GM23338 (cell line): ENCODE measurements at regions not wholly inside any gene's neighbourhood (a gene's known extent, or its start where the extent isn't known, plus 50 kb on each side); places are given as distances from the start of the nearest gene placed in this dataset.

ENCODE experiments used
- ATAC-seq: fragments of 200-7000 bp; cut with Tn5 transposase; 3 replicates; pipeline ENCODE4 v1.9.1; 2020
- DNase-seq: peaks from one replicate; pipeline ENCODE4 v3.0.0-alpha.2; 2015; ENCODE audit warnings: low spot score
- H2AFZ ChIP-seq: fragments of 200-600 bp; sonication (generic); 2 replicates; pipeline ENCODE4 v1.8.0; 2016; ENCODE audit warnings: antibody characterized with exemption, mild to moderate bottlenecking, moderate library complexity
- H3F3A ChIP-seq: fragments of 200-600 bp; sonication (generic); replicated peaks from 2 replicates; pipeline ENCODE4 v1.8.0; 2017; ENCODE audit warnings: antibody characterized with exemption, mixed run types, low read depth
- H3K27ac ChIP-seq: fragments of 200-600 bp; sonication (generic); 2 replicates; pipeline ENCODE4 v1.6.1; 2016; ENCODE audit warnings: low read depth
- H3K27me3 ChIP-seq: fragments of 200-600 bp; sonication (generic); 2 replicates; pipeline ENCODE4 v1.8.0; 2016; ENCODE audit warnings: mild to moderate bottlenecking, mixed run types, moderate library complexity; ENCODE audit not compliant: insufficient read depth
- H3K36me3 ChIP-seq: fragments of 200-600 bp; sonication (generic); 2 replicates; pipeline ENCODE4 v1.8.0; 2016; ENCODE audit warnings: mild to moderate bottlenecking; ENCODE audit not compliant: insufficient read depth
- H3K4me1 ChIP-seq: fragments of 200-600 bp; sonication (generic); 2 replicates; pipeline ENCODE4 v1.8.0; 2016; ENCODE audit warnings: mild to moderate bottlenecking, moderate library complexity; ENCODE audit not compliant: insufficient read depth
- H3K4me2 ChIP-seq: fragments of 200-600 bp; sonication (generic); 2 replicates; pipeline ENCODE4 v1.7.1; 2017; ENCODE audit warnings: mixed run types
- H3K4me3 ChIP-seq: fragments of 200-600 bp; sonication (generic); 2 replicates; pipeline ENCODE4 v1.6.1; 2016; ENCODE audit warnings: mixed run types
- H3K79me2 ChIP-seq: fragments of 200-600 bp; sonication (generic); replicated peaks from 2 replicates; pipeline ENCODE4 v1.8.0; 2017; ENCODE audit warnings: mild to moderate bottlenecking; ENCODE audit not compliant: insufficient read depth
- H3K9me2 ChIP-seq: fragments of 200-600 bp; sonication (generic); 2 replicates; pipeline ENCODE4 v1.8.0; 2017; ENCODE audit not compliant: insufficient read depth
- H4K20me1 ChIP-seq: fragments of 200-600 bp; sonication (generic); replicated peaks from 2 replicates; pipeline ENCODE4 v1.8.0; 2017; ENCODE audit warnings: mild to moderate bottlenecking; ENCODE audit not compliant: insufficient read depth
- H3K27ac Mint-ChIP-seq: 2 replicates; pipeline ENCODE4 v1.8.0; 2020; ENCODE audit warnings: inconsistent platforms, mild to moderate bottlenecking, moderate library complexity, mixed read lengths
- H3K27me3 Mint-ChIP-seq: 3 replicates; pipeline ENCODE4 v1.8.0; 2022; ENCODE audit warnings: low read depth, mild to moderate bottlenecking, moderate library complexity, mixed read lengths, inconsistent platforms; ENCODE audit not compliant: insufficient read depth, poor library complexity
- H3K36me3 Mint-ChIP-seq: 3 replicates; pipeline ENCODE4 v1.8.0; 2021; ENCODE audit warnings: low read depth, mild to moderate bottlenecking, inconsistent platforms, moderate library complexity, mixed read lengths
- H3K4me1 Mint-ChIP-seq: 3 replicates; pipeline ENCODE4 v1.8.0; 2020; ENCODE audit warnings: mild to moderate bottlenecking, inconsistent platforms, mixed read lengths
- H3K4me3 Mint-ChIP-seq: 3 replicates; pipeline ENCODE4 v1.8.0; 2021; ENCODE audit warnings: moderate library complexity, mild to moderate bottlenecking, inconsistent platforms, mixed read lengths
- H3K9me3 Mint-ChIP-seq: 3 replicates; pipeline ENCODE4 v1.8.0; 2020; ENCODE audit warnings: moderate library complexity, mild to moderate bottlenecking, inconsistent platforms, mixed read lengths
- CREB1 ChIP-seq: fragments of 250-450 bp; sonication (Bioruptor Pico); IDR thresholded peaks from 2 replicates; pipeline ENCODE4 v1.5.0; 2020; ENCODE audit warnings: low read depth, mild to moderate bottlenecking, moderate library complexity
- EZH2 ChIP-seq: fragments of 200-600 bp; sonication (generic); IDR thresholded peaks from one replicate; pipeline ENCODE4 v1.8.0; 2017; ENCODE audit warnings: antibody characterized with exemption, mild to moderate bottlenecking, low read depth; ENCODE audit not compliant: unreplicated experiment
- STAT1 ChIP-seq: IDR thresholded peaks from one replicate; pipeline ENCODE4 v1.6.1; 2016; ENCODE audit warnings: antibody characterized with exemption; ENCODE audit not compliant: unreplicated experiment
- ZNF114 ChIP-seq: fragments of 250-450 bp; sonication (Bioruptor Pico); IDR thresholded peaks from 2 replicates; pipeline ENCODE4 v1.5.0; 2020; ENCODE audit warnings: mild to moderate bottlenecking, moderate library complexity
- TF ChIP-seq, protein P1 (sequence below): IDR thresholded peaks from 2 replicates; pipeline ENCODE4 v1.6.1; 2016; ENCODE audit warnings: antibody characterized with exemption

DNA sequence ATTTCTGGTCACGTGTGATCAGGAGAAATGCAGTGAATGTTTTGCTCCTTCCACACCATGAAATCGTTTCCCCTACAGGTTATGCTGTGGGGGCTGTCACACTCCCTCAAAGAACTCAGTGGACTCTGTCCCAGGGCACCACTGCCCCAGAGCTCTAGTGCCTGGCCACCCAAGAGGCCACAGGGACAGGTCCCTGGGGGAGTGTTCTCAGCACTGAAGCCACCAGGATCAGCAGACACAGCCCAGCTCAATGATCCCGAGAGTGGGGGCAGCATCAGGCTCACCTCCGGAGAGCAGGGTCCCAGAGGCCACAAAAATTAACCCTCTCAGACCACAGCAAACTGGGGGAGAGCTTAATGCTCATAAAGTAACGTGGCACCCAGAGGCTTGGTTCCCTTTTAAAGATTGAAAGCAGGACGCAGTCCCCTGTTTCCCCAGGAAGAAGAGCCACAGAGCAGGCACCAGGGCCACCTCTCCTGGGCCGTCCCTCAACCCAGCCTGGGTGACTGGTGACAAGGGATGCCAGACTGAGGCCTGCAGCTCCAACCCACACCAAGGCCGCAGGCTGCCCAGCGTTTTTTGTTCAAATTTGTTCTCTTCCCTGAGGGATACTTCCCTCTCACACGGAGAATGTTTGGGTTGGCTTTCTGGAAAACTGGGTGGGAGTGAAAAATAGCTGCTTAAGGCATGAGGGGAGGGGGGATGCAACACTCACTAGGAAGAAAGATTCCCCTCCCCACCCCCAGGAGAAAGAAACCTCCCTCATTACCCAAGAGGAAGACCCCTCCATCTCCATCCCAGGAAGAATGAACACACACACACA, 123.3 kb upstream of the IGF1R start:
- ATAC-seq (peak; percentile 36), DNase-seq (no peak)
- Histone ChIP-seq H3K4me1 (peaks cover 14% of the 10 kb centered on the region), H3K9me2 (no peaks in the 10 kb centered on the region), H3K27me3 (no peaks in the 10 kb centered on the region), H2AFZ (peak overlapping the region; percentile 88), H4K20me1 (no peaks in the 10 kb centered on the region), H3K79me2 (no peaks in the 10 kb centered on the region), H3F3A (no peaks in the 10 kb centered on the region), H3K4me2 (peak overlapping the region; percentile 46), H3K27ac (no peak overlapping the region), H3K36me3 (no peaks in the 10 kb centered on the region), H3K4me3 (no peak overlapping the region; the same call in 1 of the 2 replicates)
- TF ChIP-seq, protein P1, sequence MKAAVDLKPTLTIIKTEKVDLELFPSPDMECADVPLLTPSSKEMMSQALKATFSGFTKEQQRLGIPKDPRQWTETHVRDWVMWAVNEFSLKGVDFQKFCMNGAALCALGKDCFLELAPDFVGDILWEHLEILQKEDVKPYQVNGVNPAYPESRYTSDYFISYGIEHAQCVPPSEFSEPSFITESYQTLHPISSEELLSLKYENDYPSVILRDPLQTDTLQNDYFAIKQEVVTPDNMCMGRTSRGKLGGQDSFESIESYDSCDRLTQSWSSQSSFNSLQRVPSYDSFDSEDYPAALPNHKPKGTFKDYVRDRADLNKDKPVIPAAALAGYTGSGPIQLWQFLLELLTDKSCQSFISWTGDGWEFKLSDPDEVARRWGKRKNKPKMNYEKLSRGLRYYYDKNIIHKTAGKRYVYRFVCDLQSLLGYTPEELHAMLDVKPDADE, result no peak
- Mint-ChIP-seq H3K9me3 (no peaks in the 10 kb centered on the region), H3K27me3 (peaks cover 10% of the 10 kb centered on the region), H3K4me3 (no peak overlapping the region), H3K27ac (no peak overlapping the region; the same call in 1 of the 2 replicates), H3K36me3 (no peaks in the 10 kb centered on the region), H3K4me1 (peaks cover 25% of the 10 kb centered on the region)

DNA sequence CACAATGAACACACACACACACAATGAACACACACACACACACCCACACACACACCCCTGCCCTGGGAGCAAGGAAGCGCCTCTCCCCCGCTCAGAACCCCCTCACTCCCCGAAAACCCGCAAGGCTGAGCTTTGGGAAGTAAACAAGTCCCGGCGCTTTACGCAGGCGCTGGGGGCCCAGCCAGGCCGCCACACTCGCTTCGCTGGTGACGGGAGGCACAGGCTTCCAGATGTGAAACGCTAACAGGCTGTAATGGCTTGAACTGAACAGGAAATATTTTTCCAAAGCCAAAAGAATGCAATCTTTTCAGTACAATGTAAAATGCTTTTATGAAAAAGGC, 122.7 kb upstream of the IGF1R start:
- Mint-ChIP-seq H3K27me3 (peaks cover 10% of the 10 kb centered on the region), H3K4me1 (peaks cover 25% of the 10 kb centered on the region), H3K36me3 (no peaks in the 10 kb centered on the region), H3K4me3 (no peak overlapping the region), H3K9me3 (no peaks in the 10 kb centered on the region), H3K27ac (no peak overlapping the region; the same call in 1 of the 2 replicates)
- H3K9me2 ChIP-seq, result no peaks in the 10 kb centered on the region
- H4K20me1 ChIP-seq, result no peaks in the 10 kb centered on the region
- no peak overlapping the region; the same call in 1 of the 2 replicates for H3K4me3 ChIP-seq
- peak overlapping the region; percentile 46 for H3K4me2 ChIP-seq
- H3F3A ChIP-seq, result no peaks in the 10 kb centered on the region
- peaks cover 14% of the 10 kb centered on the region for H3K4me1 ChIP-seq
- H3K79me2 ChIP-seq, result no peaks in the 10 kb centered on the region
- no peaks in the 10 kb centered on the region for H3K27me3 ChIP-seq
- ATAC-seq, result peak; percentile 64
- H3K27ac ChIP-seq, result no peak overlapping the region
- TF ChIP-seq CREB1 (CRISPR knock-in tag) (no peak), EZH2 (no peak), STAT1 (no peak)
- peak overlapping the region; percentile 88 for H2AFZ ChIP-seq
- DNase-seq, result peak; percentile 67
- H3K36me3 ChIP-seq, result no peaks in the 10 kb centered on the region

DNA sequence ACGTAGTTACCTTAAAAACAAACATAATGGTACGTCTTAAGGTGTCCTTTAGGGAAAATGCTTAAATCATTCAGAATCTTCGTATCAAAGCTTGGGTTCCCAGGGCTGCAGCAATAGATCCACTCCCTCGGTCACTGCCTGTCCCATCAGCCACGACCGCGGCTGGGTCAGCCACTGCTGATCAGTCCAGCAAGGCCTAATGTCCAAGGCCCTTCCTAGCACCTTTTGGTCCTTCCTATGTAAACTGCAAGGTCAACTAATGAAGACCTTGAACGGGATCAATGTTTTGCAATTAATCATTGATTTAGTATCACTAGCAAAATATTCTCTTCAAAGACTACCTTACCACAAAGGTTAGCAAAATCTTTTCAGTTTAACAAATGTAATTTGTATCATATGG, 122.2 kb upstream of the IGF1R start:
- Histone ChIP-seq H4K20me1 (no peaks in the 10 kb centered on the region), H3K27me3 (no peaks in the 10 kb centered on the region), H2AFZ (peak overlapping the region; percentile 88; the same call in 1 of the 2 replicates), H3K36me3 (no peaks in the 10 kb centered on the region), H3K27ac (no peak overlapping the region), H3K4me2 (peak overlapping the region; percentile 46), H3K4me3 (no peak overlapping the region; the same call in 1 of the 2 replicates), H3K9me2 (no peaks in the 10 kb centered on the region), H3K4me1 (peaks cover 14% of the 10 kb centered on the region), H3F3A (no peaks in the 10 kb centered on the region), H3K79me2 (no peaks in the 10 kb centered on the region)
- H3K4me3 Mint-ChIP-seq, result no peak overlapping the region
- no peaks in the 10 kb centered on the region for H3K9me3 Mint-ChIP-seq
- peaks cover 25% of the 10 kb centered on the region for H3K4me1 Mint-ChIP-seq
- ATAC-seq (no peak), DNase-seq (no peak)
- H3K27ac Mint-ChIP-seq, result no peak overlapping the region
- no peaks in the 10 kb centered on the region for H3K36me3 Mint-ChIP-seq
- no peak for TF ChIP-seq EZH2
- TF ChIP-seq ZNF114 (CRISPR knock-in tag), result no peak
- TF ChIP-seq CREB1 (CRISPR knock-in tag), result no peak
- H3K27me3 Mint-ChIP-seq, result peaks cover 10% of the 10 kb centered on the region
